ENCODE measurements at regions not wholly inside any gene's neighbourhood (a gene's known extent, or its start where the extent isn't known, plus 50 kb on each side); places are given as distances from the start of the nearest gene placed in this dataset.

- TF ChIP-seq POLR2A (IDR thresholded peaks at IDR 0.05; ENCODE audit: low read depth, low read length) (no peak), POLR2AphosphoS5 (IDR thresholded peaks at IDR 0.05; ENCODE audit: low read depth, low read length) (no peak), TAF1 (IDR thresholded peaks at IDR 0.05; ENCODE audit: borderline replicate concordance, low read depth, low read length) (no peak)
Measured at GRCh38 chr7:153912211-153912610, 140.0 kb upstream of the DPP6 start.
